NCI-H1092 (cell line): ENCODE measurements at regions not wholly inside any gene's neighbourhood (a gene's known extent, or its start where the extent isn't known, plus 50 kb on each side); places are given as distances from the start of the nearest gene placed in this dataset.

Experiments used
- DNase-seq: peaks from one replicate; lab custom pipeline; 2025; lab: John Stamatoyannopoulos, UW

DNA sequence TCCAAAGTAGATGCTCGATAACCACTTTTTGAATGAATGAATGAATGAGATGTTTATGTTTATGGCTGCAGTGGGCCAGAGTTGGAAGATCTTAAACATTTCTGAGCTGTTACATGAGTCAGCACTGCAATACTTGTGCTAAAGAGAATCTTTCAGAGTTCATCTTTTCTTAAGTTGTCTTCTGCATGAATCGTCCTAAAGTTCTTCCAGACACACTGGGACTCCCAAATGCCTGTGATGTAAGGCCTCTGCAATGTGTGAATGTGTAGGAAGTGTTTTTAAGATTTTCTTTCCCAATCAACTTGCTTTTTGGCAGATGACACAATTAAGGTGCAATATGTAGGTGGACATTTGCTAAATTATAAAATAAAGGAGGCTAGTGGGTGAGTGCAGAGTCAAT lies 50.3 kb upstream of the TRIM9 start:
- DNase-seq = no peak

- DNase-seq = no peak
Measured at GRCh38 chr14:51147183-51147582, 52.3 kb upstream of the TRIM9 start.

GRCh38 chr14:51155326-51155725 lies 60.4 kb upstream of the TRIM9 start:
- no peak for DNase-seq

DNA sequence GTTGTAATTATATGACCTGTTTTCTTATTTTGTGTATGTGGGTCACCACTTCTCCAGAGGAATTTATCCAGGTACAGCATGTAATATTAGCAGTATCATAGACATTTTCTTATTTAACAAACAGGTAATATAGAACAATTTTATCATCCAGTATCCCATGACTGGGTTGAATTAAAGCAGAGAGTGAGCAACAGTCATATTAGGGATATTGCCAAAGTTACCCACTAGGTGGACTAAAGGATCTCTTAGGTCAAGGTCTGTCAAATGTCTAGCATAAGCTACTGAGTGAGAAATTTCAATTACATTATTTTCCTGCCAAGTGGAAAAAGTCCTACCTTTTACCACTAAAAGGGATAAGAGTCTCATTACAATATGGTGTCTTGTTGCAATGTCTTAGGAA lies 62.1 kb upstream of the TRIM9 start:
- DNase-seq = peak; percentile 37

- no peak for DNase-seq
Measured at GRCh38 chr14:51160871-51161270, 66.0 kb upstream of the TRIM9 start.

- DNase-seq = no peak
Measured at GRCh38 chr14:51165415-51165814, 70.5 kb upstream of the TRIM9 start.

GRCh38 chr14:51167587-51168214 lies 72.3 kb upstream of the TMX1 start:
- no peak for DNase-seq

GRCh38 chr14:51168215-51168613 lies 71.8 kb upstream of the TMX1 start:
- no peak for DNase-seq

DNA sequence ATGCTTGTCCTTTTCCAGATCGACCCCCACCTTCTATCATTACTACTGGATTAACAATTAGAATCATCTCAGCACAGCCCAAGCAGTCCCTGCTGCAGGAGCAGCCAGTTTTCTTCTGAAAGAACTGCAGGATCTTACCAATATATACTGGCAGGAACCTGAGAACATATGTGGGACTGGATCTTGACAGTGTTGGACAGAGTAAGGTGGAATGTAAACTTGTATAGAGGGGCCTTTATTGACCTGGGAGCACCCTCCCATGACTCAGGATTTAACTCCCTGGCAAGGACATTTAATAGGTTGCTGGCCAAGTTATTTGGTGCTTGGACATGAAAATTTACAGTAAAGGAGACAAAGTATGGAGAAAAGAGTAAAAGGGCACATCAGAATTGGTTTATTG lies 66.2 kb upstream of the TMX1 start:
- DNase-seq = no peak

DNA sequence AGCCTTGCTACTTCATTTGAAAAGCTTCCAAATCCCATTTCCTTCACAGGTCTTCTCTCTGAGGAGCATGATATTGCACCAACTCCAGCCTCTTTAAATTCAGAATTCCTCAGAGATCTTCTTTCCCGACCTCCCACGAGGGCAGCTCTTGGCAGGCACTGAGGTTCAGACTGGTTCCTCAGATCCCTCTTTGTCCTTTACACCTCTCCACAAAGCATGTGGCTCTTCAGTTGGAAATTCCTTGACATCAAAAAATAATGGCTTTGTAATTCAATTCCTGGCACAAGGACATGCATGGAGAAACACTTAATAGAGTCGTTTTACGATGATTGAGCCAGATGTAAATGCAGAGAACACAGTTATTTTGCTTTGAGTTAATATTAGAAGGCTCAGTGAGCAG lies 63.2 kb upstream of the TMX1 start:
- DNase-seq = no peak

- DNase-seq = no peak
Measured at GRCh38 chr14:51180577-51180976, 59.5 kb upstream of the TMX1 start.

GRCh38 chr14:51182131-51182565 lies 57.9 kb upstream of the TMX1 start:
- no peak for DNase-seq

GRCh38 chr14:51185180-51185579 lies 54.9 kb upstream of the TMX1 start:
- DNase-seq = no peak

GRCh38 chr14:51185754-51186153 lies 54.3 kb upstream of the TMX1 start:
- no peak for DNase-seq

- DNase-seq = no peak
Measured at GRCh38 chr14:51188566-51189185, 51.4 kb upstream of the TMX1 start.

DNA sequence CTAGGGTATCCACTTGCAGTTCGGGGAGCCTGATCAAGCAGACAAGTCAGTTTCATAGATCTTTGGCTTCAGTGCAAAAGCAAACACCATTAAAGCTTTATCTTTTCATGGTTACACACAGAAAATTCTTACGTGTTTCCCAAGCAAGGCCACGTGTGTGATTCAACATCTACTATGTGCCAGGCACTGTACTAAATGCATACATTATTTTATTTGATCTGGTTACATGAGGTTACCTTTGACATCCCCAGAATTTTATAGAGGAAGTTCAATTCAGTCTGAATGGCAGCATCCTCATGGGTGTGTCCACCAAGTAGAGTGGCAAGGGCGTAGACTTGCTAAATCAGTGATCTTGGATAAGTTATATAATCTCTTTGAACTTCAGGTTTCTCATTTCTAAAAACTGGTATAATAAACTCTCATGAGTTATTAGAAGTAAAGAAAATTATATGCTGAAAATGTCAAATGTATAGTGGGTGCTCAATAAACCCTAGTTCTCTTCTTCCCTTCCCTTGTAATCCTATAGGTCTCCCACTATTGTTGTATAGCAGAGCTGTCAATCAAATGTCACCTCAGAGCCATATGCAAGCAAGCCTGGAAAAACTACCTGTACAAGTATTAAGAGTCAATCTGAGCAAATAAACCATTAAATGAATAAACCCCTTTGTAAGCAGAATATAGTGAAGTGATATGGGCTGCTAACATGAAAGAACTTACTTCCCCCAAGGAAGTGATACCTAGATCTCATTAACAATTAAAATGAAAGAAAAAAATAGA lies 50.3 kb upstream of the TMX1 start:
- no peak for DNase-seq
